GM12873 (cell line): ENCODE measurements at regions not wholly inside any gene's neighbourhood (a gene's known extent, or its start where the extent isn't known, plus 50 kb on each side); places are given as distances from the start of the nearest gene placed in this dataset.

Experiments used
- CTCF ChIP-seq: IDR thresholded peaks from 2 replicates; pipeline ENCODE4 v1.5.1; 2012; ENCODE audit warnings: low read depth, mild to moderate bottlenecking, moderate library complexity, low read length, control low read depth; ENCODE audit not compliant: insufficient read depth; ENCODE audit errors: missing control alignments

DNA sequence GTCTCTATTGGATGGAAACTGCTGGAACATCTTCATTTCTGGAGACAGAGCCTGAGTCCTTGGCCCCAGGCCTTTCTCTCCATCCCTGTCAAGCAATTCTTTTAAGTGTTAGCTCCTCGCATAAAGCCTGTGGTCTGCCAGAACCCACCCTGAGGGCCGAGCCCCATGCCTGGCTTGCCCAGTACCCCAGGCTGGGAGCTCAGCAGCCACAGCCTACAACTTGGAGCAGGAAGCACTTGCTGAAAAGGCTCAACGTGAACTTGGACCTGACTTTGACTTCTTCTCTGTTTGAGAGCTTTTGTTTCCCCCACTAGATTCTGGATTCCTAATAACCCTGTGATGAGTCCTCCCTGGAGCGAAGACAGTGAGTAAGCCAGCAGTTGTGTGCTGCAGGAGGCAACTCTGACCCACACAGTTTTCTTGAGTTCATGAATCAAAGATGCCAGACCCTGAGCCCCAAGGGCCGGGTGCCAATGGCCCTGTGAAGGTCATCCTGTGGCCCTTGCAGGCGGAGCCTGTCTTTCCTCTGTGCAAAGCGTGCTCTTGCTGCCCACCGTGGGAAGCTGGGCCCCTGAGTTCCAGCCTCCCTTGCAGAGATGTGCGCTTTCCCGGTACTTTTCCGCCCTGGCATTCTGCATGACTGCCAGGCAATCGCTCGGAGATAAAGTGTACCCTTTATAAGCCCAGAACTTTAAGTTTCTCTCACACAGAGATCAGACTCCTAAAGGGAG lies 64.3 kb upstream of the RUFY1 start:
- TF ChIP-seq CTCF, result no peak

DNA sequence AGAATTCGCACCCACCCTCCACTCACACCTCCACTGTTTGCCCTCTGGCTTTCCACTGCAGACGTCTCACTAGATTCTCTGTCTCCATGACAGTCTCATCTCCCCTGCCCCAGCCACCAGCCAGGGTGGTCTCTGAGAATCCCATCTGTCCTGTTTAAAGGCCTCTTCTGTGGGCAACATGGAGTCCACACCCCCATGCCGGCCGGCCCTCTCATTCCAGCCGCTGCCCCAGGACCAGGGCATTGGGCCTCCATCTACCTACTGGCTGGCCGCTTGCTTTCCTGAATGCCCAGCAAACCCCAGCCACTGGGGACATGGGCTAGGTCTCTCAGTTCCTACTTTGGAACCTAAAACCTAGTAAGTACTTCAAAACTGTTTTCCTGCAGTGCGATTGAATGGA lies 65.6 kb upstream of the RUFY1 start:
- TF ChIP-seq CTCF, result no peak

DNA sequence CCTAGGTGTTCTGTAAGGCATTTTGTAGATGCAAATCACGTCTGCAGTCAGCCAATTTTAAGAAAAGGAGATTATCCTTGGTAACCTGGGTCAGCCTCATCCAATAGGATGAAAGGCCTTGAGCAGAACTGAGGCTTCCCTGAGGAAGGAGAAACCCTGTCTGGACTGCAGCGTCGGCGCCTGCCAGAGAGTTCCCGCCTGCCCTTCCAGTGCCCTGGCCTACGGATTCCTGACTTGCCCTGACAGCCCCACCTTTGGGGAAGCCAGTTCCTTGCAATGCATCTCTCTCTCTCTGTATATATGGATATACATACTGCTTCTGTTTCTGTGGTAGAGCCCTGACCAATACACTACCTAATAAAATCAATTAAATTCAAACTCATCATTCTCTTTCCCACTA lies 66.2 kb upstream of the RUFY1 start:
- TF ChIP-seq CTCF, result no peak

DNA sequence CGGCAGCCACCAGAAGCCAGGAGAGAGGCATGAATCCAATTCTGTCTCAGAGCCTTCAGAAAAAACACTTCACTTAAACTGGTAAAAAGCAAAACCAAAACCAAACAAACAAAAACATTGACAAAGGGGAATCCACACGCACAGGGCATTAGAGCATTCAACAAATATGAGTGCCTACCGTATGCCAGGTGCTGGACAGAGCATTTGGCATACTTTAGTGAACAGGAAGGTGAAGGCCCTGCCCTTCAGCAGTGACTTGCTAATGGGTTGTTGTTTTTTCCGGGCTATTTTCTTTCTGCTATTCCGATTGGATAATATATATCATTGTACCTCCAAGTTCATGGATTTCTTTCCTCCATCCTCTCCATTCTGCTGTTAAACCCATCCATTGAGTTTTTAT lies 71.7 kb upstream of the RUFY1 start:
- TF ChIP-seq CTCF, result no peak

DNA sequence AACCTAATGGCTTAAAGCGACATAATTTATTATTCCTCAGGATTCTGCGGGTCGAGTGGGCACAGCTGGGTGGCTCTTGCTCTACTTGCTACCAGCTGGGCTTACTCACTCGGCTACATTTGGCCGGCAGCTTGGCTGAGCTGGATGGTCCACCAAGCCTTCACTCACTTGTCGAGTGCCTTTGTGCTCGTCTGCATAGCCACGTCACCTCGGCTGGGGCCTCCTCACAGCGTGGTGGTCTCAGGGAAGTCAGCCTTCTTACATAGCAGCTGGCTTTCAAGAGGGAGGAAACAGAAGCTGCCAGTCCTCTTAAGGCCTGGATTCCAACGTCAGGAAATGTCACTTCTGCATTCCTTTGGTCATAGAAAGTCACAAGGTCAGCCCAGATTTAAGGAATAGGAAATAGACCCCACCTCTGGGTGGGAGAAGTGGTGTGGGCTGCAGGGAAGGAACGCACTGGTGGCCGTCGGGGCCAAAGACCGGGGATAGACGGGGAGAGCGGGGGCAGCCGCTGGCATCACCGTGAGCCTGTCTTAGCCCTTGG lies 75.1 kb upstream of the RUFY1 start:
- no peak for TF ChIP-seq CTCF

DNA sequence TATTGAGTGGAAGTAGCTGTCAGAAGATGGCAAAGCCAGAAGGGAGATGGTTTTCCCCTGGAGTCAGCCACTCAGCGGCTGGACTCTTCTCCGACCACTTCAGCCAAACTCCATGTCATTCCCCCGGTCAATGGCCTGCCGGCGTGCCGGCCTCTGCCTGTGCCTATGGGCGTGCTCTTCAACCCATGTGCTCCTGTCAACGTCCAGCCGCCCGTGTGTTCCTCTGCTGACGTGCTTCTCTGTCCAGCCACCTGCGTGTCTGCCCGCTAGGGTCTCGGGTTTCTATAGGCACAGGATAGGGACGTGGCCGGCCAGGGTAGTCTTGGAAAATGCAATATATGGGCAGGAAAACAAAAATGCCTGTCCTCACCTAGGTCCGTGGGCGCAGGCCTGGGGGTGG lies 77.7 kb upstream of the RUFY1 start:
- no peak for TF ChIP-seq CTCF

DNA sequence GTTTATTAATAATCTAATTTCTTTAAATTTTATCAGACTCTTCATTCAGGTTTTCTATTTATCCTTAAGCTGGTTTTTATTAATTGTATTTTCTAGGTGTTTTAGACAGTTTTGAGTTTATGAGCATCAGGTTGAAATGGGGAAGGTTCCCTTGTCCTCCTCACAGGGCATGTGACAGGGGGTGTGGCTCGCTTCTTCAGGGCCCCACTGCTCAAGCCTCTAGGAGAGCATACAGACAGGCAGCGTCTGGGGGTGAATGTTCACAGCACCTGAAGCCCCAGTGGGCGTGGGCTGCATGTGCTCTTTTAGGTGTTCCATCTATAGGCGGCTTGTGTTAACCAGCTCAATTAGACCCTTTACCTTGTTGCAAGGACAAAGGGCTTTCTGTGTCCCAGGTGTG lies 78.2 kb upstream of the RUFY1 start:
- no peak for TF ChIP-seq CTCF

- TF ChIP-seq CTCF, result no peak
Measured at GRCh38 chr5:179470201-179470600, 80.2 kb upstream of the RUFY1 start.
